Endodermal cell (in vitro differentiated cells): ENCODE measurements at regions not wholly inside any gene's neighbourhood (a gene's known extent, or its start where the extent isn't known, plus 50 kb on each side); places are given as distances from the start of the nearest gene placed in this dataset.

Experiments used
- DNase-seq: peaks from one replicate; pipeline ENCODE4 v3.0.0-alpha.2; 2017
- H3K27ac ChIP-seq: 2 replicates; pipeline ENCODE4 v1.5.1; 2013; ENCODE audit warnings: mild to moderate bottlenecking, low read depth, low read length, moderate library complexity
- H3K27me3 ChIP-seq: 2 replicates; pipeline ENCODE4 v1.6.1; 2013; ENCODE audit warnings: mild to moderate bottlenecking, low read length, moderate library complexity; ENCODE audit not compliant: insufficient read depth, control insufficient read depth, poor library complexity, severe bottlenecking
- H3K36me3 ChIP-seq: 2 replicates; pipeline ENCODE4 v1.7.0; 2013; ENCODE audit warnings: mild to moderate bottlenecking, low read length, moderate library complexity; ENCODE audit not compliant: control insufficient read depth, insufficient read depth
- H3K4me1 ChIP-seq: one replicate; pipeline ENCODE4 v1.7.0; 2013; ENCODE audit warnings: low read length; ENCODE audit not compliant: control insufficient read depth, insufficient read depth
- H3K4me3 ChIP-seq: 2 replicates; pipeline ENCODE4 v1.5.1; 2013; ENCODE audit warnings: mild to moderate bottlenecking, low read length, moderate library complexity
- H3K9ac ChIP-seq: 2 replicates; pipeline ENCODE4 v1.6.1; 2013; ENCODE audit warnings: mild to moderate bottlenecking, low read length, moderate library complexity; ENCODE audit not compliant: poor library complexity, severe bottlenecking; ENCODE audit errors: extremely low read depth
- H3K9me3 ChIP-seq: 2 replicates; pipeline ENCODE4 v1.6.1; 2013; ENCODE audit warnings: mild to moderate bottlenecking, low read length, moderate library complexity; ENCODE audit not compliant: control insufficient read depth
- H3K27ac Mint-ChIP-seq: 2 replicates; pipeline ENCODE4 v1.8.0; 2020; ENCODE audit warnings: mixed read lengths
- H3K27me3 Mint-ChIP-seq: 2 replicates; pipeline ENCODE4 v1.8.0; 2021; ENCODE audit warnings: mild to moderate bottlenecking, mixed read lengths; ENCODE audit not compliant: insufficient read depth
- H3K36me3 Mint-ChIP-seq: 2 replicates; pipeline ENCODE4 v1.8.0; 2020; ENCODE audit warnings: low read depth, mixed read lengths
- H3K4me1 Mint-ChIP-seq: 2 replicates; pipeline ENCODE4 v1.8.0; 2020; ENCODE audit warnings: mixed read lengths
- H3K4me3 Mint-ChIP-seq: 2 replicates; pipeline ENCODE4 v1.8.0; 2020; ENCODE audit warnings: mild to moderate bottlenecking, moderate library complexity, mixed read lengths
- H3K9me3 Mint-ChIP-seq: 2 replicates; pipeline ENCODE4 v1.8.0; 2020; ENCODE audit warnings: mild to moderate bottlenecking, mixed read lengths
- WGBS, 2 experiments: methylation state at CpG; one replicate each; pipeline versions ENCODE4 v1.1.5 to v1.1.7; 2013; ENCODE audit warnings: missing lambda C conversion rate in 2 of 2, mixed read lengths in 1 of 2; ENCODE audit not compliant: insufficient coverage in 1 of 2, insufficient read length in 1 of 2; 5-methylcytosine and 5-hydroxymethylcytosine counted together
- TF ChIP-seq, protein P1 (sequence below): fragments of 200-600 bp; sonication (generic); conservative IDR thresholded peaks from 2 replicates; pipeline ENCODE4 v1.5.0; 2021; ENCODE audit warnings: antibody characterized with exemption, mild to moderate bottlenecking

DNA sequence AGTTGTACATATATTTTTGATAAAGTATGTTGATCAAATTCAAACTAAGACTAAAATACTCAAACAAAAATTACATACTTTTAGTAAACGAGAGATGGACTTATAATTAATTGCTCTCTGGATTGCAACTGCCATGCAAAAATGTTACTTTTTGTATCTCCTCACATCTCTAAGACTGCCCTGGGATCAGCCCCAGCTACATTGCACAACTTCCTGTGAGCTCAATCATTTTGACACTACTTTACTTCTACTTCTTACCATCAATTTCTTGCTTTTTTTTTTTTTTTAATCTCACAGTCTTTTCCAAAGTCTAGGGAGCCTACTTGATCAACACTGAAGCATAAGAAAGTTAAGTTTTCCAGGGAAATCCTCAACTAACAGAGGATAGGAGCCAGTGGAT, 506.0 kb upstream of the CDH10 start:
- H3K9ac ChIP-seq: no peak overlapping the region
- H3K4me1 ChIP-seq: no peaks in the 10 kb centered on the region
- TF ChIP-seq, protein P1, sequence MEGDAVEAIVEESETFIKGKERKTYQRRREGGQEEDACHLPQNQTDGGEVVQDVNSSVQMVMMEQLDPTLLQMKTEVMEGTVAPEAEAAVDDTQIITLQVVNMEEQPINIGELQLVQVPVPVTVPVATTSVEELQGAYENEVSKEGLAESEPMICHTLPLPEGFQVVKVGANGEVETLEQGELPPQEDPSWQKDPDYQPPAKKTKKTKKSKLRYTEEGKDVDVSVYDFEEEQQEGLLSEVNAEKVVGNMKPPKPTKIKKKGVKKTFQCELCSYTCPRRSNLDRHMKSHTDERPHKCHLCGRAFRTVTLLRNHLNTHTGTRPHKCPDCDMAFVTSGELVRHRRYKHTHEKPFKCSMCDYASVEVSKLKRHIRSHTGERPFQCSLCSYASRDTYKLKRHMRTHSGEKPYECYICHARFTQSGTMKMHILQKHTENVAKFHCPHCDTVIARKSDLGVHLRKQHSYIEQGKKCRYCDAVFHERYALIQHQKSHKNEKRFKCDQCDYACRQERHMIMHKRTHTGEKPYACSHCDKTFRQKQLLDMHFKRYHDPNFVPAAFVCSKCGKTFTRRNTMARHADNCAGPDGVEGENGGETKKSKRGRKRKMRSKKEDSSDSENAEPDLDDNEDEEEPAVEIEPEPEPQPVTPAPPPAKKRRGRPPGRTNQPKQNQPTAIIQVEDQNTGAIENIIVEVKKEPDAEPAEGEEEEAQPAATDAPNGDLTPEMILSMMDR: no peak
- no peaks in the 10 kb centered on the region for H3K9me3 ChIP-seq
- H3K27ac Mint-ChIP-seq: no peak overlapping the region
- H3K36me3 Mint-ChIP-seq: no peaks in the 10 kb centered on the region
- H3K27me3 Mint-ChIP-seq: no peaks in the 10 kb centered on the region
- WGBS, 2 experiments: 94 to 100% methylated on average over 1 of the region's 1 CpG
- no peak for DNase-seq
- H3K4me3 Mint-ChIP-seq: no peak overlapping the region
- H3K27ac ChIP-seq: no peak overlapping the region
- no peak overlapping the region for H3K4me3 ChIP-seq
- no peaks in the 10 kb centered on the region for H3K36me3 ChIP-seq
- H3K4me1 Mint-ChIP-seq: no peaks in the 10 kb centered on the region
- no peaks in the 10 kb centered on the region for H3K27me3 ChIP-seq
- H3K9me3 Mint-ChIP-seq: no peaks in the 10 kb centered on the region

DNA sequence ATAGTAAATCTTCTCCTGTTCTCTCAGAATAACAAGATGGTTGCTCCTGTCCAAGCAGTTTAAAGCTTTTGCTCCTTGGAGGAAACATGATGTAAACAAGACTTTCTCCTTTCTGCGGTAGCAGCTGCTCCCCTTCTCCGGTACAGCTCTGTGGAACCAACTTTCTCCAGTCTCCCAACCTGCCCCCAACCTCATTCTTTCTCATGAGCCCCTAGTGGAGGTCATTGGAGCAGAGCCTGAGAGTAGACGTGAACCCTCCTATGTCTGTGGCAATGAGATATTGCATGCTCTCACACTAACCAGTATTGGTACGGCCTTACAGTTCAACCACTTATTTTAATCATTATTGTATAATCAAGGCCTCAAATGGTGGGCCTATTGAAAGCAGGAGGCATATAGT, 483.8 kb upstream of the CDH10 start:
- Histone ChIP-seq H3K27me3 (no peaks in the 10 kb centered on the region), H3K36me3 (no peaks in the 10 kb centered on the region), H3K4me1 (no peaks in the 10 kb centered on the region), H3K9ac (no peak overlapping the region), H3K9me3 (peaks cover 2% of the 10 kb centered on the region), H3K27ac (no peak overlapping the region), H3K4me3 (no peak overlapping the region)
- no peaks in the 10 kb centered on the region for H3K36me3 Mint-ChIP-seq
- peaks cover 9% of the 10 kb centered on the region for H3K9me3 Mint-ChIP-seq
- DNase-seq: peak; percentile 65
- no peaks in the 10 kb centered on the region for H3K4me1 Mint-ChIP-seq
- WGBS, 2 experiments: 95% methylated on average over 4 of the region's 4 CpGs; no CpG with 5 or more reads in 1 of the 2 experiments
- H3K27me3 Mint-ChIP-seq: no peaks in the 10 kb centered on the region
- no peak overlapping the region for H3K27ac Mint-ChIP-seq
- H3K4me3 Mint-ChIP-seq: no peak overlapping the region
- TF ChIP-seq, protein P1: peak; percentile 58

DNA sequence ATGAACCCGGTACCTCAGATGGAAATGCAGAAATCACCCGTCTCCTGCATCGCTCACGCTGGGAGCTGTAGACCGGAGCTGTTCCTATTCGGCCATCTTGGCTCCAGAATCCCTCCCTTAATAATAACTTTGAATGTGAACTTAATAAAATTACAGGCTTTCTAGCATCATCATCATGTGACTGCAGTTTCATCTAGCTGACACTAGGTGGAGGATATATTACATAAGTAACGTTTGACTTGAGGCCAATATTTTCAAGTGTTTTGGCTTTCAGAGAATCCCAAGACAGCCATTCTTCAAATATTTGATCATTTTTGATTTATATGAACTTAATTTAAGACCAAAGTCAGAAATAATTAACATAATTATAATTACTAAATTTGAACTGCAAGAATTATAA, 474.9 kb upstream of the CDH10 start:
- no peak overlapping the region for H3K9ac ChIP-seq
- no peaks in the 10 kb centered on the region for H3K4me1 ChIP-seq
- H3K27me3 ChIP-seq: no peaks in the 10 kb centered on the region
- H3K27ac Mint-ChIP-seq: no peak overlapping the region
- WGBS, 2 experiments: 93% methylated on average over 7 of the region's 7 CpGs; no CpG with 5 or more reads in 1 of the 2 experiments
- TF ChIP-seq, protein P1: peak; percentile 71
- H3K36me3 ChIP-seq: no peaks in the 10 kb centered on the region
- H3K36me3 Mint-ChIP-seq: no peaks in the 10 kb centered on the region
- H3K27ac ChIP-seq: no peak overlapping the region
- DNase-seq: no peak
- no peak overlapping the region for H3K4me3 Mint-ChIP-seq
- H3K4me1 Mint-ChIP-seq: no peaks in the 10 kb centered on the region
- peaks cover 17% of the 10 kb centered on the region for H3K9me3 Mint-ChIP-seq
- no peak overlapping the region for H3K4me3 ChIP-seq
- H3K27me3 Mint-ChIP-seq: no peaks in the 10 kb centered on the region
- H3K9me3 ChIP-seq: no peaks in the 10 kb centered on the region
